ENCODE measurements at regions not wholly inside any gene's neighbourhood (a gene's known extent, or its start where the extent isn't known, plus 50 kb on each side); places are given as distances from the start of the nearest gene placed in this dataset.
"Not testable (repeated sequence)": the region's sequence is repeated elsewhere in the genome, so short reads cannot be mapped to it uniquely, and the experiment has no call there.

- DNase-seq (ENCODE audit: low read depth) = no peak
Observed at GRCh38 chrX:101823236-101823635, 108.6 kb downstream of the ZMAT1 start.

- not testable (repeated sequence) for DNase-seq (ENCODE audit: low read depth)
Observed at GRCh38 chrX:101817739-101818138, 114.1 kb downstream of the ZMAT1 start.

- DNase-seq (ENCODE audit: low read depth) = no peak
Observed at GRCh38 chrX:101813200-101813599, 118.6 kb downstream of the ZMAT1 start.

- DNase-seq (ENCODE audit: low read depth) = no peak
Observed at GRCh38 chrX:101803451-101803850, 128.4 kb downstream of the ZMAT1 start.

GRCh38 chrX:101799387-101799786, 132.4 kb downstream of the ZMAT1 start:
- DNase-seq (ENCODE audit: low read depth) = peak; percentile 56

GRCh38 chrX:101787934-101788333, 128.3 kb upstream of the ARMCX2 start:
- DNase-seq (ENCODE audit: low read depth) = no peak

GRCh38 chrX:101785142-101785541, 125.5 kb upstream of the ARMCX2 start:
- no peak for DNase-seq (ENCODE audit: low read depth)

GRCh38 chrX:101780421-101780820, 120.8 kb upstream of the ARMCX2 start:
- not testable (repeated sequence) for DNase-seq (ENCODE audit: low read depth)

- DNase-seq (ENCODE audit: low read depth) = no peak
Observed at GRCh38 chrX:101774340-101774739, 114.7 kb upstream of the ARMCX2 start.

GRCh38 chrX:101764538-101764937, 104.9 kb upstream of the ARMCX2 start:
- no peak for DNase-seq (ENCODE audit: low read depth)

GRCh38 chrX:101759000-101759399, 99.3 kb upstream of the ARMCX2 start:
- DNase-seq (ENCODE audit: low read depth) = peak; percentile 24

GRCh38 chrX:101750744-101751143, 91.1 kb upstream of the ARMCX2 start:
- DNase-seq (ENCODE audit: low read depth) = no peak

GRCh38 chrX:101749436-101749835, 89.8 kb upstream of the ARMCX2 start:
- DNase-seq (ENCODE audit: low read depth) = no peak

- DNase-seq (ENCODE audit: low read depth) = no peak
Observed at GRCh38 chrX:101745046-101745445, 85.4 kb upstream of the ARMCX2 start.

- DNase-seq (ENCODE audit: low read depth) = no peak
Observed at GRCh38 chrX:101744085-101744484, 84.4 kb upstream of the ARMCX2 start.

GRCh38 chrX:101740642-101741041, 81.0 kb upstream of the ARMCX2 start:
- DNase-seq (ENCODE audit: low read depth) = no peak

GRCh38 chrX:101738867-101739266, 79.2 kb upstream of the ARMCX2 start:
- not testable (repeated sequence) for DNase-seq (ENCODE audit: low read depth)

GRCh38 chrX:101738411-101738810, 78.8 kb upstream of the ARMCX2 start:
- not testable (repeated sequence) for DNase-seq (ENCODE audit: low read depth)

- no peak for DNase-seq (ENCODE audit: low read depth)
Observed at GRCh38 chrX:101736651-101737050, 77.0 kb upstream of the ARMCX2 start.

GRCh38 chrX:101732870-101733269, 73.2 kb upstream of the ARMCX2 start:
- DNase-seq (ENCODE audit: low read depth) = no peak

GRCh38 chrX:101729986-101730385, 70.3 kb upstream of the ARMCX2 start:
- no peak for DNase-seq (ENCODE audit: low read depth)
